ENCODE measurements at regions not wholly inside any gene's neighbourhood (a gene's known extent, or its start where the extent isn't known, plus 50 kb on each side); places are given as distances from the start of the nearest gene placed in this dataset.

- no peak overlapping the region for H3K27ac ChIP-seq (ENCODE audit: insufficient read depth, low read depth, low read length, poor library complexity, severe bottlenecking)
- no peaks in the 10 kb centered on the region for H3K9me3 ChIP-seq (ENCODE audit: control insufficient read depth, low read length)
- H3K4me1 ChIP-seq (ENCODE audit: control insufficient read depth, insufficient read depth, low read length) = no peaks in the 10 kb centered on the region
- H3K36me3 ChIP-seq (ENCODE audit: control insufficient read depth, insufficient read depth, low read length) = no peaks in the 10 kb centered on the region
- H3K4me3 ChIP-seq (ENCODE audit: insufficient read depth, low read depth, low read length) = no peak overlapping the region
- 83 to 88% methylated on average over 1 to 3 of the region's 3 CpGs for WGBS, 2 experiments
- no peaks in the 10 kb centered on the region for H3K27me3 ChIP-seq (ENCODE audit: control insufficient read depth, insufficient read depth, low read length, poor library complexity, severe bottlenecking)
Measured at GRCh38 chr1:56045062-56045461, 534.3 kb downstream of the PLPP3 start.

GRCh38 chr1:56036479-56036878, 542.9 kb downstream of the PLPP3 start:
- H3K4me3 ChIP-seq (ENCODE audit: insufficient read depth, low read depth, low read length) = no peak overlapping the region
- no peaks in the 10 kb centered on the region for H3K9me3 ChIP-seq (ENCODE audit: control insufficient read depth, low read length)
- H3K27ac ChIP-seq (ENCODE audit: insufficient read depth, low read depth, low read length, poor library complexity, severe bottlenecking) = no peak overlapping the region
- no peaks in the 10 kb centered on the region for H3K4me1 ChIP-seq (ENCODE audit: control insufficient read depth, insufficient read depth, low read length)
- no peaks in the 10 kb centered on the region for H3K36me3 ChIP-seq (ENCODE audit: control insufficient read depth, insufficient read depth, low read length)
- H3K27me3 ChIP-seq (ENCODE audit: control insufficient read depth, insufficient read depth, low read length, poor library complexity, severe bottlenecking) = no peaks in the 10 kb centered on the region

- 95 to 99% methylated on average over 2 of the region's 2 CpGs for WGBS, 2 experiments
- Histone ChIP-seq H3K27me3 (ENCODE audit: control insufficient read depth, insufficient read depth, low read length, poor library complexity, severe bottlenecking) (no peaks in the 10 kb centered on the region), H3K9me3 (ENCODE audit: control insufficient read depth, low read length) (no peaks in the 10 kb centered on the region)
Measured at GRCh38 chr1:56034847-56035481, 544.4 kb downstream of the PLPP3 start.

GRCh38 chr1:56034222-56034621, 545.1 kb downstream of the PLPP3 start:
- no peaks in the 10 kb centered on the region for H3K27me3 ChIP-seq (ENCODE audit: control insufficient read depth, insufficient read depth, low read length, poor library complexity, severe bottlenecking)
- H3K9me3 ChIP-seq (ENCODE audit: control insufficient read depth, low read length) = no peaks in the 10 kb centered on the region
- no peak overlapping the region for H3K27ac ChIP-seq (ENCODE audit: insufficient read depth, low read depth, low read length, poor library complexity, severe bottlenecking)
- no peak overlapping the region for H3K4me3 ChIP-seq (ENCODE audit: insufficient read depth, low read depth, low read length)
- no peaks in the 10 kb centered on the region for H3K4me1 ChIP-seq (ENCODE audit: control insufficient read depth, insufficient read depth, low read length)
- no peaks in the 10 kb centered on the region for H3K36me3 ChIP-seq (ENCODE audit: control insufficient read depth, insufficient read depth, low read length)

More at GRCh38 chr1:56034847-56035481, 544.4 kb downstream of the PLPP3 start:
- Histone ChIP-seq H3K36me3 (ENCODE audit: control insufficient read depth, insufficient read depth, low read length) (no peaks in the 10 kb centered on the region), H3K4me1 (ENCODE audit: control insufficient read depth, insufficient read depth, low read length) (no peaks in the 10 kb centered on the region), H3K4me3 (ENCODE audit: insufficient read depth, low read depth, low read length) (no peak overlapping the region), H3K27ac (ENCODE audit: insufficient read depth, low read depth, low read length, poor library complexity, severe bottlenecking) (no peak overlapping the region)

- Histone ChIP-seq H3K36me3 (ENCODE audit: control insufficient read depth, insufficient read depth, low read length) (no peaks in the 10 kb centered on the region), H3K27ac (ENCODE audit: insufficient read depth, low read depth, low read length, poor library complexity, severe bottlenecking) (no peak overlapping the region), H3K4me1 (ENCODE audit: control insufficient read depth, insufficient read depth, low read length) (no peaks in the 10 kb centered on the region), H3K9me3 (ENCODE audit: control insufficient read depth, low read length) (no peaks in the 10 kb centered on the region), H3K4me3 (ENCODE audit: insufficient read depth, low read depth, low read length) (no peak overlapping the region), H3K27me3 (ENCODE audit: control insufficient read depth, insufficient read depth, low read length, poor library complexity, severe bottlenecking) (no peaks in the 10 kb centered on the region)
- WGBS, 2 experiments = 93 to 95% methylated on average over 3 of the region's 3 CpGs
Measured at GRCh38 chr1:56033321-56034037, 545.9 kb downstream of the PLPP3 start.

GRCh38 chr1:56032096-56032676, 547.2 kb downstream of the PLPP3 start:
- H3K9me3 ChIP-seq (ENCODE audit: control insufficient read depth, low read length) = no peaks in the 10 kb centered on the region
- WGBS, 2 experiments = 95 to 96% methylated on average over 3 of the region's 3 CpGs
- H3K36me3 ChIP-seq (ENCODE audit: control insufficient read depth, insufficient read depth, low read length) = no peaks in the 10 kb centered on the region
- H3K27me3 ChIP-seq (ENCODE audit: control insufficient read depth, insufficient read depth, low read length, poor library complexity, severe bottlenecking) = no peaks in the 10 kb centered on the region
- H3K4me3 ChIP-seq (ENCODE audit: insufficient read depth, low read depth, low read length) = no peak overlapping the region
- no peaks in the 10 kb centered on the region for H3K4me1 ChIP-seq (ENCODE audit: control insufficient read depth, insufficient read depth, low read length)
- H3K27ac ChIP-seq (ENCODE audit: insufficient read depth, low read depth, low read length, poor library complexity, severe bottlenecking) = no peak overlapping the region

- 93 to 97% methylated on average over 3 of the region's 3 CpGs for WGBS, 2 experiments
Measured at GRCh38 chr1:56031001-56031400, 548.4 kb downstream of the PLPP3 start.

GRCh38 chr1:56029319-56030003, 549.9 kb downstream of the PLPP3 start:
- H3K4me3 ChIP-seq (ENCODE audit: insufficient read depth, low read depth, low read length) = no peak overlapping the region
- H3K27me3 ChIP-seq (ENCODE audit: control insufficient read depth, insufficient read depth, low read length, poor library complexity, severe bottlenecking) = no peaks in the 10 kb centered on the region
- no peaks in the 10 kb centered on the region for H3K4me1 ChIP-seq (ENCODE audit: control insufficient read depth, insufficient read depth, low read length)
- WGBS, 2 experiments = 90 to 94% methylated on average over 3 to 4 of the region's 4 CpGs
- no peaks in the 10 kb centered on the region for H3K36me3 ChIP-seq (ENCODE audit: control insufficient read depth, insufficient read depth, low read length)
- no peak overlapping the region for H3K27ac ChIP-seq (ENCODE audit: insufficient read depth, low read depth, low read length, poor library complexity, severe bottlenecking)
- H3K9me3 ChIP-seq (ENCODE audit: control insufficient read depth, low read length) = no peaks in the 10 kb centered on the region

More at GRCh38 chr1:56031001-56031400, 548.4 kb downstream of the PLPP3 start:
- H3K27me3 ChIP-seq (ENCODE audit: control insufficient read depth, insufficient read depth, low read length, poor library complexity, severe bottlenecking) = no peaks in the 10 kb centered on the region
- H3K4me3 ChIP-seq (ENCODE audit: insufficient read depth, low read depth, low read length) = no peak overlapping the region
- no peaks in the 10 kb centered on the region for H3K36me3 ChIP-seq (ENCODE audit: control insufficient read depth, insufficient read depth, low read length)
- no peak overlapping the region for H3K27ac ChIP-seq (ENCODE audit: insufficient read depth, low read depth, low read length, poor library complexity, severe bottlenecking)
- H3K9me3 ChIP-seq (ENCODE audit: control insufficient read depth, low read length) = no peaks in the 10 kb centered on the region
- H3K4me1 ChIP-seq (ENCODE audit: control insufficient read depth, insufficient read depth, low read length) = no peaks in the 10 kb centered on the region

GRCh38 chr1:56028911-56029310, 550.5 kb downstream of the PLPP3 start:
- H3K27me3 ChIP-seq (ENCODE audit: control insufficient read depth, insufficient read depth, low read length, poor library complexity, severe bottlenecking) = no peaks in the 10 kb centered on the region
- H3K36me3 ChIP-seq (ENCODE audit: control insufficient read depth, insufficient read depth, low read length) = no peaks in the 10 kb centered on the region
- H3K4me3 ChIP-seq (ENCODE audit: insufficient read depth, low read depth, low read length) = no peak overlapping the region
- no peak overlapping the region for H3K27ac ChIP-seq (ENCODE audit: insufficient read depth, low read depth, low read length, poor library complexity, severe bottlenecking)
- H3K9me3 ChIP-seq (ENCODE audit: control insufficient read depth, low read length) = no peaks in the 10 kb centered on the region
- WGBS, 2 experiments = 90 to 93% methylated on average over 1 of the region's 1 CpG
- no peaks in the 10 kb centered on the region for H3K4me1 ChIP-seq (ENCODE audit: control insufficient read depth, insufficient read depth, low read length)

- no peaks in the 10 kb centered on the region for H3K36me3 ChIP-seq (ENCODE audit: control insufficient read depth, insufficient read depth, low read length)
- H3K27ac ChIP-seq (ENCODE audit: insufficient read depth, low read depth, low read length, poor library complexity, severe bottlenecking) = no peak overlapping the region
- H3K27me3 ChIP-seq (ENCODE audit: control insufficient read depth, insufficient read depth, low read length, poor library complexity, severe bottlenecking) = no peaks in the 10 kb centered on the region
- no peaks in the 10 kb centered on the region for H3K9me3 ChIP-seq (ENCODE audit: control insufficient read depth, low read length)
- WGBS, 2 experiments = 98 to 100% methylated on average over 1 of the region's 1 CpG
- H3K4me1 ChIP-seq (ENCODE audit: control insufficient read depth, insufficient read depth, low read length) = no peaks in the 10 kb centered on the region
- H3K4me3 ChIP-seq (ENCODE audit: insufficient read depth, low read depth, low read length) = no peak overlapping the region
Measured at GRCh38 chr1:56028244-56028643, 551.1 kb downstream of the PLPP3 start.

Data from ectodermal cell (in vitro differentiated cells).